ENCODE measurements at regions not wholly inside any gene's neighbourhood (a gene's known extent, or its start where the extent isn't known, plus 50 kb on each side); places are given as distances from the start of the nearest gene placed in this dataset.

DNA sequence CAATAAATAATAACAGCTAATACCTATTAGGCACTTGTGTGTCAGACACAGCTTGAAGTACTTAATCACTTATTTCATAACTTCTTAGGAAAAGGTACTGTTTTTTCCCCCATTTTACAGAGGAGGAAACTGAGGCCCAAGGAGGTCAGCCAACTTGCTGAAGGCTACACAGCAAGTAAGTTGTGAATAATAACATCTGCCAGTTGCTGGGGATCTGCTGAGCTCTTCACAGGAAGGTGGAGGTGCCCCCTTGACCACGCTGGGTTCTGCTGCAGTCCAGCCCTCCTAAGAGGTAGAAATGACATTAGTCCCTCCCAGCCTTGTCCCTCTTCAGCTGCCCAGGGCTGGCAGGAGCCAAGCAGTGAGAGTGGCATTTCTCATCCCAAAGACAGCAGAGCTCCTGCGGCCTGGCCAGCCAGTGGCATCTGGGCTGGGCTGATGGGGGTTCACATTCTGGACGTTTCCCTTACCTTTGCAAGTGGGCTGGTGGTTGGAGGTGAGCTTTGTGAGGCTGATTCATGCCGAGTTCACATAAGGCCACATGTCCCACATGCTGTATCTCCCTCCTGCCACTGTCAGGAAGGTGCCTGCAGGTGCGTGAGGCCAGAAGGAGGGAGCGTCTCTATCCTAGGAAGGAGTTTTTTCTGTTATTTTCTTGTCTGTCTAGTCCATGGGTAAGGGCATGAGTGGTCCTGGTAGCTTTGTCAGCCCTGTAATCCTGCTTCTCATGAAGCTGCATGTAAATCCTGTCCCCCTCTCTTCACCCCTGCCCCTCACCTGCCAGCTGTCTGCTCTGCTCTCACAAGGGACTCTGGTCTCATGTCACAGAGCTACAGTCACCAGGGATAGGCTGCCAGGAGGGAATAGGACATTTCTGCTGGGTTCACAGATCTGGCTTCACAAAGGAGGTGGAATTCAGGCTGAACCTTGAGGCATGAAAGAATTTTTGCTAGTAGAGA, 171.7 kb downstream of the MACROH2A1 start (continued):
- TF ChIP-seq HOXA3 (CRISPR knock-in tag; IDR thresholded peaks at IDR 0.05) (no peak), ZNF619 (CRISPR knock-in tag; IDR thresholded peaks at IDR 0.05) (no peak), ZFP36L1 (CRISPR knock-in tag; IDR thresholded peaks at IDR 0.05) (no peak), ZNF629 (CRISPR knock-in tag; conservative IDR thresholded peaks at IDR 0.05) (0 out of 2 replicates have a peak, but pooled peaks have one; percentile 35)

DNA sequence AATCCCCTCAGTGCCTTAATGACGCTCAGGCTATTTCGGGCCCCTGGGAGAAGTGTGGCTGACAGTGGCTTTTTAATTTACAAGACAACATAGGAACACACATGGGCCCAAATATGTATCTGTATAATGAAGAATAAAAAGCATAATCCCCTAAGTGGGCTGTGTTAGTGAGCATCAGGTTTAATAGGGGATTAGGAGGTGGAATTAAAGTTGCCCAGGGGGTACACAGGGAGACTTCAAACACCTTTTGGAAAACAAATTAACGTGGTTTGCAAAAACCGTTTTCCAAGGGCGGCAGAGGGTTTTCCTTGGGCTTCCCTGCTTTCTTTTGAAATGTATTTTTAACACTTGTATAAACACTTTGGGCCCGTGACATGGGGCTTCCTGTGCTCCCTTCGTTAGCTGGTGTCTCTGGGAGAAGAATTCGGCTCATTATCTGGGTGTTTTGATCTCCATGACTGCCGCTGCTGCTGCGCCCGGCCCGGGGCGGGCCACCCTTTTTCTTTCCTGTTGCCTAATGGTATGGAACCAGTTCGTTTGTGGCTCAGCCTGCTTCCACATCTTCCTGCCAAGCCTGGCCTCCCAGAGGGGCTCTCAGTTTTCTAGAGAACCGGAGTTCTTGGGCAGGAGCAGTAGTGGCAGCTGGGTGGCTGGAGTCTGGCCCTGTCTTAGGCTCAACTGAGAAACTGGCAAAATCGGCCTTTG, 173.0 kb downstream of the MACROH2A1 start:
- H3K27me3 ChIP-seq (ENCODE audit: control insufficient read depth in 1 of 2, insufficient read depth in 2 of 2, low read length in 2 of 2) = no peaks in the 10 kb centered on the region
- no peaks in the 10 kb centered on the region for H4K20me1 ChIP-seq (ENCODE audit: insufficient read depth, low read length)
- intact Hi-C loops (cut with micrococcal nuclease; ENCODE audit: unreplicated experiment) (no loop called here), in situ Hi-C loops (cut with HindIII; ENCODE audit: extremely low pct_ligation_motif_present, low pct_unique_long_range_greater_than_20kb) (no loop called here)
- no peak overlapping the region for H3K27ac ChIP-seq (ENCODE audit: extremely low read length, insufficient read depth, low read length)
- no peak overlapping the region for H3K4me2 ChIP-seq (ENCODE audit: low read depth, low read length)
- TF ChIP-seq SRY (CRISPR knock-in tag; IDR thresholded peaks at IDR 0.05) (no peak), ZBTB3 (CRISPR knock-in tag; IDR thresholded peaks at IDR 0.05; ENCODE audit: borderline replicate concordance, low read depth) (no peak), ATF1 (CRISPR knock-in tag; IDR thresholded peaks at IDR 0.05) (no peak)
- H2AFZ ChIP-seq (ENCODE audit: low read length) = no peak overlapping the region
- CTCF ChIA-PET (ENCODE audit: low intra/inter-chr PET ratio, low total read pairs) = no interaction called here
- POLR2A ChIA-PET = no interaction called here
- no peak for DNase-seq (ENCODE audit: low spot score)
- WGBS (ENCODE audit: low lambda C conversion rate) = 89% methylated on average over 16 of the region's 16 CpGs
- no peaks in the 10 kb centered on the region for H3K9me3 ChIP-seq (ENCODE audit: low read length)
- no TSS peak for BruUV-seq (replicated peaks)
- H3K4me1 ChIP-seq (ENCODE audit: insufficient read depth, low read length) = peaks cover 59% of the 10 kb centered on the region
- no peaks in the 10 kb centered on the region for H3K79me2 ChIP-seq (ENCODE audit: insufficient read depth, low read length)
- H3K9ac ChIP-seq (ENCODE audit: insufficient read depth, low read depth, low read length) = no peak overlapping the region
- H3K36me3 ChIP-seq (replicated peaks in 1 of 2; ENCODE audit: control insufficient read depth in 1 of 2, insufficient read depth in 2 of 2, low read length in 2 of 2) = no peaks in the 10 kb centered on the region
- H3K4me3 ChIP-seq (replicated peaks in 1 of 3; ENCODE audit: insufficient read depth in 1 of 3, low read depth in 2 of 3, low read length in 3 of 3) = no peak overlapping the region
- no peak for FAIRE-seq
- no peak for ATAC-seq

Data from HepG2 (cell line).